Neural cell (in vitro differentiated cells): ENCODE measurements at regions not wholly inside any gene's neighbourhood (a gene's known extent, or its start where the extent isn't known, plus 50 kb on each side); places are given as distances from the start of the nearest gene placed in this dataset.

Source experiments
- H2AFZ ChIP-seq: fragments of 200-600, 300-800 bp; sonication (generic), shearing (Covaris generic); 2 replicates; pipeline ENCODE4 v1.6.0; 2014; ENCODE audit warnings: low read depth, mild to moderate bottlenecking, antibody characterized with exemption, low read length, moderate library complexity
- H3F3A ChIP-seq: fragments of 200-600 bp; shearing (Covaris generic); 2 replicates; pipeline ENCODE4 v1.6.1; 2016; ENCODE audit warnings: mild to moderate bottlenecking, moderate library complexity, mixed read lengths, antibody characterized with exemption, low read length; ENCODE audit not compliant: insufficient read depth, poor library complexity, severe bottlenecking
- H3K27ac ChIP-seq: fragments of 200-600, 300-800 bp; sonication (generic), shearing (Covaris generic); 2 replicates; pipeline ENCODE4 v1.5.1; 2014; ENCODE audit warnings: mild to moderate bottlenecking, low read length, moderate library complexity
- H3K27me3 ChIP-seq: fragments of 300-800, 200-600 bp; sonication (generic), shearing (Covaris generic); 2 replicates; pipeline ENCODE4 v1.6.0; 2014; ENCODE audit warnings: mild to moderate bottlenecking, low read depth, low read length, moderate library complexity; ENCODE audit not compliant: insufficient read depth
- H3K36me3 ChIP-seq: fragments of 300-800, 200-600 bp; sonication (generic), shearing (Covaris generic); 2 replicates; pipeline ENCODE4 v1.5.1; 2014; ENCODE audit warnings: mild to moderate bottlenecking, antibody characterized with exemption, low read length, moderate library complexity; ENCODE audit not compliant: insufficient read depth
- H3K4me2 ChIP-seq: fragments of 300-800, 200-600 bp; sonication (generic), shearing (Covaris generic); 2 replicates; pipeline ENCODE4 v1.6.0; 2014; ENCODE audit warnings: mild to moderate bottlenecking, low read length
- H3K4me3 ChIP-seq: fragments of 300-800, 200-600 bp; sonication (generic), shearing (Covaris generic); 2 replicates; pipeline ENCODE4 v1.5.1; 2014; ENCODE audit warnings: mild to moderate bottlenecking, low read length, moderate library complexity
- H3K79me2 ChIP-seq: fragments of 200-600 bp; shearing (Covaris generic); replicated peaks from 2 replicates; pipeline ENCODE4 v1.6.0; 2014; ENCODE audit warnings: mild to moderate bottlenecking, low read length, moderate library complexity; ENCODE audit not compliant: insufficient read depth
- H3K9ac ChIP-seq: fragments of 300-800, 200-600 bp; sonication (generic), shearing (Covaris generic); 2 replicates; pipeline ENCODE4 v1.6.1; 2016; ENCODE audit warnings: mild to moderate bottlenecking, low read length, mixed read lengths
- H3K9me2 ChIP-seq: fragments of 200-600 bp; shearing (Covaris generic); 2 replicates; pipeline ENCODE4 v1.6.1; 2016; ENCODE audit warnings: mild to moderate bottlenecking, low read length, mixed read lengths; ENCODE audit not compliant: insufficient read depth
- H3K9me3 ChIP-seq: fragments of 200-600, 300-800 bp; sonication (generic), shearing (Covaris generic); 2 replicates; pipeline ENCODE4 v1.6.1; 2016; ENCODE audit warnings: mild to moderate bottlenecking, mixed run types, low read length, moderate library complexity, mixed read lengths
- H4K20me1 ChIP-seq: fragments of 200-600 bp; shearing (Covaris generic); 2 replicates; pipeline ENCODE4 v1.6.1; 2016; ENCODE audit warnings: mild to moderate bottlenecking, mixed run types; ENCODE audit not compliant: insufficient read depth
- POLR2AphosphoS5 ChIP-seq: IDR thresholded peaks from 2 replicates; pipeline ENCODE4 v1.6.1; 2012
- RAD21 ChIP-seq: fragments of 450-650 bp; conservative IDR thresholded peaks from 2 replicates; pipeline ENCODE4 v1.6.1; 2014; ENCODE audit warnings: antibody characterized with exemption, mild to moderate bottlenecking, moderate library complexity
- SMC3 ChIP-seq: fragments of 450-650 bp; conservative IDR thresholded peaks from 2 replicates; pipeline ENCODE4 v1.6.1; 2014; ENCODE audit warnings: antibody characterized with exemption, mild to moderate bottlenecking, moderate library complexity; ENCODE audit not compliant: poor library complexity
- TF ChIP-seq, protein P1 (sequence below): fragments of 450-650 bp; IDR thresholded peaks from 2 replicates; pipeline ENCODE4 v1.5.1; 2014; ENCODE audit warnings: antibody characterized with exemption, mild to moderate bottlenecking, moderate library complexity; ENCODE audit not compliant: poor library complexity, severe bottlenecking

DNA sequence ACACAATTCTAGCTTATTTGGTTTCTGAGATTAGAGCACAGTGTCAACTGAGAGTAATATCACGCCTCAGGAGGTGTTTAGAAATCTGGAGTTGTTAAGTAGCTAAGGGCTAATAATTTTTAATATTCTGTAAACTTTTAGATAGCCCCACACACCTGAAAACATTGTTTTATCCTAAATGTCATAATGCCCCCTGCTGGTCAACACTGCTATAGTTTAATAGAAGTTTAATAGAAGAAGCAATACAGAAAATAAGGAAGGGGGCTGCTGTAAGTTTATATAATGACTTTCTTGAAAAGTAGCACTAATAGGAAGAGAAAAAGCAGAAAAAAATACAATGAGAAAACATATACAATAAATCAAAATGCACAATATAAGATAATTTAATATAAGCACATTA lies 516.4 kb upstream of the PCDH11Y start:
- H3K9me2 ChIP-seq = no peaks in the 10 kb centered on the region
- no peak overlapping the region for H3K27ac ChIP-seq
- no peaks in the 10 kb centered on the region for H3F3A ChIP-seq
- H3K9ac ChIP-seq = no peak overlapping the region
- no peak overlapping the region for H3K4me2 ChIP-seq
- TF ChIP-seq, protein P1, sequence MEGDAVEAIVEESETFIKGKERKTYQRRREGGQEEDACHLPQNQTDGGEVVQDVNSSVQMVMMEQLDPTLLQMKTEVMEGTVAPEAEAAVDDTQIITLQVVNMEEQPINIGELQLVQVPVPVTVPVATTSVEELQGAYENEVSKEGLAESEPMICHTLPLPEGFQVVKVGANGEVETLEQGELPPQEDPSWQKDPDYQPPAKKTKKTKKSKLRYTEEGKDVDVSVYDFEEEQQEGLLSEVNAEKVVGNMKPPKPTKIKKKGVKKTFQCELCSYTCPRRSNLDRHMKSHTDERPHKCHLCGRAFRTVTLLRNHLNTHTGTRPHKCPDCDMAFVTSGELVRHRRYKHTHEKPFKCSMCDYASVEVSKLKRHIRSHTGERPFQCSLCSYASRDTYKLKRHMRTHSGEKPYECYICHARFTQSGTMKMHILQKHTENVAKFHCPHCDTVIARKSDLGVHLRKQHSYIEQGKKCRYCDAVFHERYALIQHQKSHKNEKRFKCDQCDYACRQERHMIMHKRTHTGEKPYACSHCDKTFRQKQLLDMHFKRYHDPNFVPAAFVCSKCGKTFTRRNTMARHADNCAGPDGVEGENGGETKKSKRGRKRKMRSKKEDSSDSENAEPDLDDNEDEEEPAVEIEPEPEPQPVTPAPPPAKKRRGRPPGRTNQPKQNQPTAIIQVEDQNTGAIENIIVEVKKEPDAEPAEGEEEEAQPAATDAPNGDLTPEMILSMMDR = peak; percentile 62
- TF ChIP-seq POLR2AphosphoS5 (no peak), SMC3 (peak; percentile 70), RAD21 (peak; percentile 67)
- H3K9me3 ChIP-seq = no peaks in the 10 kb centered on the region
- H3K4me3 ChIP-seq = no peak overlapping the region
- no peaks in the 10 kb centered on the region for H3K79me2 ChIP-seq
- H4K20me1 ChIP-seq = no peaks in the 10 kb centered on the region
- H3K27me3 ChIP-seq = no peaks in the 10 kb centered on the region
- H3K36me3 ChIP-seq = no peaks in the 10 kb centered on the region
- no peak overlapping the region for H2AFZ ChIP-seq
